A673 (cell line): ENCODE measurements at regions not wholly inside any gene's neighbourhood (a gene's known extent, or its start where the extent isn't known, plus 50 kb on each side); places are given as distances from the start of the nearest gene placed in this dataset.

Experiments
- EZH2 ChIP-seq: fragments of 200-600 bp; sonication (generic); IDR thresholded peaks from 2 replicates; pipeline ENCODE4 v1.6.1; 2017; ENCODE audit warnings: borderline replicate concordance, low read depth, mild to moderate bottlenecking, mixed read lengths, antibody characterized with exemption, low read length; ENCODE audit not compliant: poor library complexity, severe bottlenecking
- TF ChIP-seq, protein P1 (sequence below): fragments of 300-800, 200-600 bp; sonication (generic); conservative IDR thresholded peaks from 2 replicates; pipeline ENCODE4 v1.5.1; 2017; ENCODE audit warnings: low read depth, mild to moderate bottlenecking, antibody characterized with exemption, low read length, moderate library complexity, mixed read lengths

DNA sequence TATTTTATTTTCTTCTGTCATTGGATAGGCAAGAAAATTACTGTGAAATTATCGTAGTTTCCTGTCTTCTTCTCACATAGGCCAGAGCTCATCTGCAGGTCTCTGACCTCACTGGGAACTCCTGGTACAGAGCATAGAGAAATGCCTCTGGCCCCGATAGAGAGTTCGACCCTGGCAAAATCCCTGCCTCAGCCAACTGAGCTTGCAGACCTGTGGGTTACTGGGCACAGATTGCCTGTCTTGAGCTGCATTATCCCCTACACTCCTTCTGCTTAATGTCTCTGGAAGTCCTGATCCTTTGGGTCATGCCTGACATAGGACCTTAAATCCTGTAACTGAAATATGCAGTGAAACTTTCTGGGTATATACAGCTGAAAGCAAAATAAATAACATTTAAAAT is 439.3 kb upstream of the CTNND2 start:
- TF ChIP-seq, protein P1, sequence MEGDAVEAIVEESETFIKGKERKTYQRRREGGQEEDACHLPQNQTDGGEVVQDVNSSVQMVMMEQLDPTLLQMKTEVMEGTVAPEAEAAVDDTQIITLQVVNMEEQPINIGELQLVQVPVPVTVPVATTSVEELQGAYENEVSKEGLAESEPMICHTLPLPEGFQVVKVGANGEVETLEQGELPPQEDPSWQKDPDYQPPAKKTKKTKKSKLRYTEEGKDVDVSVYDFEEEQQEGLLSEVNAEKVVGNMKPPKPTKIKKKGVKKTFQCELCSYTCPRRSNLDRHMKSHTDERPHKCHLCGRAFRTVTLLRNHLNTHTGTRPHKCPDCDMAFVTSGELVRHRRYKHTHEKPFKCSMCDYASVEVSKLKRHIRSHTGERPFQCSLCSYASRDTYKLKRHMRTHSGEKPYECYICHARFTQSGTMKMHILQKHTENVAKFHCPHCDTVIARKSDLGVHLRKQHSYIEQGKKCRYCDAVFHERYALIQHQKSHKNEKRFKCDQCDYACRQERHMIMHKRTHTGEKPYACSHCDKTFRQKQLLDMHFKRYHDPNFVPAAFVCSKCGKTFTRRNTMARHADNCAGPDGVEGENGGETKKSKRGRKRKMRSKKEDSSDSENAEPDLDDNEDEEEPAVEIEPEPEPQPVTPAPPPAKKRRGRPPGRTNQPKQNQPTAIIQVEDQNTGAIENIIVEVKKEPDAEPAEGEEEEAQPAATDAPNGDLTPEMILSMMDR = no peak
- no peak for TF ChIP-seq EZH2
